Fibroblast of skin of right quadriceps (primary cell): ENCODE measurements at regions not wholly inside any gene's neighbourhood (a gene's known extent, or its start where the extent isn't known, plus 50 kb on each side); places are given as distances from the start of the nearest gene placed in this dataset.

Experiments used
- DNase-seq: peaks from one replicate; pipeline ENCODE4 v3.0.0-alpha.2; 2013

DNA sequence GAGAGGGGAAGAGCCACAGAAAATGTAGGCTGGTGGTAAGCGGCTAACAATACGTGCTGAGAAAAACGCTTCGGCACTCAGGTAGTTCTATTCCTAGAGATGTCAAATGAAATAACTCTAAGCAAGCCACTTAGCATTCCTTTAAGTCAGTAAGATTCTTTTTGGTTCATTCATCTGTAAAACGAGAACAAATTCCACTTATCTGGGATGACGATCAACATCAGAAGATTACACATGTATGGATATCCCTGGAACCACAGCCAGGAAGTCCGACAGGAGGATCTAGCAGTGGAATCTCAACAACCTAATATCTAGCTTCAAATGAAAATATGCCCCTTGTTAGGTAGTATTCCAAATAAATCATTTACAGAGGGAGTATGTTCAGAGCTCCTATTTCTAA is 74.6 kb upstream of the CDKN3 start:
- peak; percentile 14 for DNase-seq

DNA sequence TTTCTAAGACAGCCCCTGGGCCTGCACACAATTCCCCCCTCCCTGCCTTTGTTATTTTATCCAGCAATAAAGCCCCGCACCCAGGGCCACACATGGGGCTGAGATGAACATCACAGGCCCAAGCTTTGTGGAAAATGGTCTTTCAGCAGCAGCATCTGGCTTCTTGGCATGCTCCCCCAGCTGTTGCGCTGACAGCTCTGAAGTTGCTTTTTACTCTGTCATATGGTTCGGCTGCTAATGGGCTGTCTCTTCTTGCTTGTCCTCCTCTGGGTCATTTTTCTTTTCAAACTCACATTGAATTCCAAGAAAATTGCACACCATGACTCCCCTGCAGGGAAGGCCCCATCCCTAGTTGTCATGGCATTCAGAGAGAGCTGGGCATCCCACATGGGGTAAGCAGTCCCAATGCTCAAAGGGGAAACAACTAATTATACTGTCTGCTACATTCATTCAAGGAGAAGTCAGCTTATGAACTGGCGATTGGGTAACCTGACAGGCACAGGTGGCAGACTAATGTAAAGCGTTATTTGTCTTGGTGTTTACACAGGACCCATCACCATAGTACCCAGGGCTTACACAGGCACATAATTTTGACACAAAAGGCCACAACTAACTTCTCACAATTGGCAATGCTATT is 74.0 kb upstream of the CDKN3 start:
- no peak for DNase-seq

DNA sequence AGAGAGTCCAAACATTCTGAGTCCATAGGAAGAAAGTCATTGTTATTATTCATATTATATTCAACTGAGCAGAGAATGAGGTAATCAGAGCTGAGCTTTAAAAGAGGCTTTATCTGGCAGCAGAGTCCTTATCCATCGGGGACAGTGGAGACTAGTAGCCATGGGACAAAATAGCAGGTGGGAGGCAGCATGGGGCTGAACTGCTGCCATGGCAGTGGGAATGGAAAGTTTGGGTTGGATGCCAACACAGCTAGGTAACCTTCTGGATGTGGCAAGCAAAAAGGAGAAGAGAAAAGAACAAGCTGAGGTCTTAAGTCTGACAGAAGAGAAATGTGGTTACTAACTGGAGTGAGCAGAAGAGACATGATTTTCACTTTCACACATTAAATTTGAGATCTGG is 71.0 kb upstream of the CDKN3 start:
- DNase-seq = no peak

DNA sequence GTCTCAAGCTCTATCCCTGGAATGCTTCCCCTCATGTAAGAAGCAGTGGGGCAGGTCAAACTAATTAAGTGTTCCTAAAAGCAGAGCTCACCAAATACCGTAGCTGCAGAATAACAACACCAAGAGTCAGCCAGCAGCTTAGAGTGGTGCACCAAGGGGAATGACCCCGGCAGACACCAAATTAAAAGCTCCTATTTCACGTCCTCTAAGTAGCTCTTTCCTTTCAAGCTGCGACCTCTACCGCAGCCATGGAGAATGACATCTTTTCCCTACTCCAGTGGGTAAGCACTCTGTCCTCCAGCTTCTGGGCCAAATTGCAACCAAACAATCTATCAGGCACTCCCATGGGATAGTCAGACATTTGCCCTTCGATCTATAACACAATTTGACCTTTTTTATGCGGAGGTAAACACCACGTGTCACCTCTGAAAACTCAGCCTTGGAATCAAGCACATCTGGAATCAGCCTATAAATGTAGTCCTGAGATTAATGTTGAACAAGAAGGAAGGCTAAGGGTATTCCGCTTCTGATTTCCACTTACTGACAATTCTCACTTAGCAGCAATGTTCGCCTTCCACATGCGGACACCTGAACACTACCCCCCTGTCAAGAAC is 67.6 kb upstream of the CDKN3 start:
- peak; percentile 61 for DNase-seq

DNA sequence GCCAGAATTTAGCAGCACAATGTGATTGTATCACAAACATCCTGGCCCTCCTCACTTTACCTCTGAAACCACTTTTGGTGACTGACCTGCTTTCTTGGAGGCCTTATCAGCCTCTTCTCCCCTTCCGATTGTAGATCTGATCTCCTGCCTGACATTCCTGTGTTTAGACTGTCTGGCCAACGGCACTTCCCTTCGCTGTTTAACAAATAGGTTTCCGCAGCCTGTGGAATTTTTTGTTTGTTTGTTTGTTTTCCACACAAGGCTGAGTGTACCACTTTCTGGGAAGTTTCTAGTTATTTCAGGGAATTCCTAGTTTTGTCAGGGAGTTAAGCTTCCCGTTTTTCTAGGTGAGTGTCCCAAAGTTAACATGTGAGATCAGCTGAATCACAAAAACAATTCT is 65.9 kb upstream of the CDKN3 start:
- DNase-seq = no peak

DNA sequence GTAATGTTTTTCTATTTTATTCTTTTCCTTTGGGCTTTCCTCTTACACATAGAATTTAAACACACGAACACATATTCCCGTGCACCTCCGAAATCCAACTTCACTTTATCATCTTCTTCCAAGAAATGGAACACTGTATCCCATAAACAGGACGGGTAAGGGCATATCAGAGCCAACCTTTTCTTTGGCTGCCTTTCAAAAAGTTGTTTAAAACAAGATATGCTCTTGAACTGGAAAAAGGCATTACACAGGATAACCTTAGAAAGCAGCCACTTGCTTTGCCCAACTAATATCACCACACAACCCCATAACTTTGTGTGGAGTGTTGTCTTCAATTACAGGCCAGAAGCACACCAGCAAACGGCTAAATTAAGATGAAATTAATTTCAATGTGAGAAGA is 65.3 kb upstream of the CDKN3 start:
- DNase-seq = no peak

DNA sequence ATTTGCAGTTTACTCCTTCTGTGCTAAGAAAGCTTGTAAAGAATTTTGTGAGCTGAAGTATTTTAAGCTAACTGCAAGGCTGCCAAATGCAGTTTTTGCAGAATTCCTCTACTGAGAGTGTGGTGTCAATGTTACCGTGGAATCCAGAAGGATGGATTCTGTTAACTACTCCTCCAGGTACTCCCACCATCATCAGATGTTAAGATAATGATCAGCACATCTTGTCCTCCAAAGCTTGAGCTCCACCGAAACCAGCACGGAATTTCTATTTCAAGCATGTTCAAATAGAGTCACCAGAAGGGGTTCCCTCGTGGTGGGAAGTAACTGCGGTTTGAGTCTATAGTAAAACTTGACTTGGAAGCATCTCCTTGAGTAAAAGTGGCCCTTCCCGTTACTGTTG is 64.3 kb upstream of the CDKN3 start:
- DNase-seq = no peak

DNA sequence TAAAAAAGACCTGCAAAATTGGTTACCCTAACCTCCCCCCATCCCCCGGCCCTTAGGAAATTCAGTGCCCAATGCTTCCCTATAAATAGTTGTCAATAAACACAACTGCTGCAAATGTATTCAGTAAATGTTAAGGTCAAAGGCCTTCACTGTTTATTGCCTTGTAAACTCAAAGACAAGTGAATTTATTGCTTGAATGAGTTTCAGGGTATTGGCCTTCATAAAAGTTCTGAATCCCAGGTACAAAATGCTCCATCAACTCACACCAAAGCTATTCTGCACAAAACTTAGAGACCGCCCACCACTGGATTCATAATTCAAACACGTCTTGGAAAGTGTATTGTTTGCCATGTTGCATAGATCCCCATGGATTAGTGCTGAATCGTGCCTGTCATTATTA is 63.3 kb upstream of the CDKN3 start:
- DNase-seq = no peak

DNA sequence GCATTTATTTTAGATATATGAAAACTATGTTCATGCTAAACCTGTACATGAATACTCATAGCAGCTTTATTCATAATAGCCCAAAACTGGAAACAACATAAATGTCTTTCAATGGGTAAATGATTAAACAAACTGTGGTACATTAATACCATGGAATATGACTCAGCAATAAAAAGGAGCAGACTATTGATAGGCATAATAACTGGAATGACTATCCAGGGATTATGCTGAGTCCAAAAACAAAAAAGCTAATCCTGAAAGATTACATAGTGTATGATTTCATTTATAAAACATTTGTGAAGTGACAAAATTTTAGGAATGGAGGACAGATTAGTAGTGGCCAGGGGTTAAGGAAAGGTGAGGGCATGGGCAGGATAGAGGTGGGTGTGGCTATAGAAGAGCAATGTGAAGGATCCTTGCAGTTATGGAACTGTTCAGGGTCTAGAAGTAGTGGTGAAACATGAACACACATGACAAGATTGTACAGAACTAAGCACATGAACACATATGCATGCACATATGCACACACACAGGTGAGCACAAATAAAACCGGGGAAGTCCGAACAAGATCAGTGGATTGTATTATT is 61.1 kb upstream of the CDKN3 start:
- DNase-seq = no peak

DNA sequence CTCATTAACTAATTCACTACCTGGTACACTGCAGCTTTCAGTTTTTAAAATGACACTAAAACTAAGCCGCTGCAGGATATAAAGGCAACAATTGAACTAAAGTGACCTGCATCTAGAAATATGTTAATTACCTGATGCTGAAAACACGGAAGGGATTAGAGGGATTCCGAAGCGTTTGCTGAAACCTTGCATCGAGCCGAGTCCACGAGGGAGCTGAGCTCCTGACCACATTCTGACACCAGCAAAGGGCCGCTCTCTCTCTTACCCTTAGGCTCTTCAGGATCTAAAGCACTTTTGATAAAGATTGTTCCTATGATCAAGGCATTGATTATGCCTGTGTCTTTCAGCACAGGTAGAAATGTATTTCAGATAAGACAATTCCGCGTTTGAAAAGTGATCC is 59.5 kb upstream of the CDKN3 start:
- DNase-seq = no peak

DNA sequence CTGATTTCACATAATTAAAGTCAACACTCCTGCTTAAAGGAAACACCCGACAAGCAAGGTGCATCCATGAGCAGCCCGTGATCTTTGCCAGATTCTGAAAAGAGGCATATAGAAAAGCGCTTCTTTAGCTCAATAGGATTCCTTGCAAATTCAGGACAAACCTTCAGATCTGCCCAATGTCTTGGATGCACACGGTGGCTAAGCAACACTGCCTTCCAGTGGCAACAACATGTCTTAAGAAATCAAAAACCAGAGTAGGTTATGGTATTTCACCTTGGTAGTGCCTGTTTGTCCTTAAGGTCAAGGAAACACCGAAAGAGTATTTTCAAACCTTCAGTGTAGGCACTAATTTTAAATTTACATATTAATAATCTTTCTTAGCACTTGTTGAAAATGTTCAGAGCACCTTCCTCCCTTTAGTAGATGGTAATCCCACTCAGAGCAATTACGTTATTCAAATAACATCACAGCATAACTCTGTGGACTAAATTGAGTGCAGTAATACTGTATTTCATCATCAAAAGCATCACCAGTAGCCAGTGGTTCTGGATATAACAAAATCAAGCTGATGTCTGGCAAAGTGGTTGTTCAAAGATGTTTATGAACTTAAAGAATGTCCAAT is 58.0 kb upstream of the CDKN3 start:
- peak; percentile 40 for DNase-seq

DNA sequence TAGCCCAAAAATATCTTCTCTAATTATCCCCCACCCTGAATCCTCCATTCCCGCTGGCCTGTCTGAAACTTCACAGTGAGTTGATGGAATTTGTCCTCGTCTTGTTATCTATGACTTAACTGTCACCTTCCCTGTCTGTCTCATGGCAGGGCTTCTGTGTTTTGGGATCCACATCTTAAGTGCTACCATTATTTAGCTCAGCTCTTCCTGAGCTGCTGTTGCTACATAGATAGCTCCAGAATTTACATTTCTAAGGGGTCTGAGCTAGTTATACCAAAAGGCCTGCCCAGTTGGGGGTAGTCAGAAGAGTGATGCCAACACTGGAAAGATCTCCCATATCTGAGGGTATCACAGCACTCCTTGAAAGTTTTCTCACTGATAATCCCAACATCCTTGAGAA is 57.0 kb upstream of the CDKN3 start:
- no peak for DNase-seq

DNA sequence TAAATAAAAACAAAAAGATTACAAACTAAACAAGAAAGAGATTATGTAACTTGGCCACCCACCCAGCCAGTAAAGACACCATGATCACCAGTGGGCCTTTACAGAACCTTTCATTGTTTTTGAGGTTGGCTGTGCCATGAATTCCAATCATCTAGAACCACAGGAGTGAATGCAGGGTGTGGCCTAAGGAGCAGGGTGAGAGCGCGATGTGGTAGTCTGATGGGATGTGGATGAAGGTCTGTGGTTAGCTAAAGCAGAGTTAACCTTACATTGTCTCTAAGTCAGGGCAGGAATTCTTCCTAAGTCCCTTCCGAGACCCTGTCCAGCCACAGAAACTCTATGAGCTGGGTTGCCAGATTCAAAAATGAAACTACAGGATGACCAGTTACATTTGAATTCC is 54.0 kb upstream of the CDKN3 start:
- DNase-seq = no peak

DNA sequence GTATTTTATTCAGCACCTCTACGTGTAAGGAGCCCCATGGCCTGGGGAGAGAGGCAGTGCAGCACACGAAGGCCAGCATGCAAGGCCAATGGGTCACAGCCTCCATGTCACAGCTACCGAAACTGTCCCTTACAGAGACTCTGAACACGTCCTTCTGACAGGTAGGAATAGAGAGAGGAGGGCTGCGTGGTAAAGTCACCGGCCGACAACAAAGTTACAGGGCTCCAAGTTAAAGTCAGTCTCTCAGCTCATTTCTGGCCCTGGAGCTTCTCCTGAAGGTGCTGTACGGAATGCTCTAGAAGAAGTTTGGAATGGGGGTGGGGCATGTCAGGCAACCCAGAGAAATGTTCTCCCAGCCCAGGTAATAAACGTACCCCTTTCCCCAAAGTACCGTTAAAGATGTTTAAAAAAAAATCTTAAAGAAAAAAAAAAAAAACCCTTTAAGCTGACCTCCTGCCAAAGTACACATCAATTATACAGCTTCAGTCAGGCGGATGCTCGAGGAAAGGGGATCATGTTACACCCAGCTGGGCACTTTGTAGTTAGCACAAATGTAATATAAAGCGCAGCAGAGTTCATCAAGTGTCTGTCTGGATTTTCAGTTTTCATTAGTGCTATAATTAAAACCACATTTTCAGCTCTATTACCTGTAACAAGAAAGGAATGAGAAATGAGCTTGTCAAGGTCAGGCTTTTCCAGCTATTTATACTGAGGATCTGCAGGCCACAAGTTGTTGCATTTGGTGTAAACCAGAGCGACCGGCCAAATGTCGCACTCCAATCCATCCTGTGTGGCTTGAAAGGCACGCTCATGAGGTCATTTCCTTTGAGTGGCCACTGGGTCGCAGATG is 53.3 kb upstream of the CDKN3 start:
- peak; percentile 52 for DNase-seq

DNA sequence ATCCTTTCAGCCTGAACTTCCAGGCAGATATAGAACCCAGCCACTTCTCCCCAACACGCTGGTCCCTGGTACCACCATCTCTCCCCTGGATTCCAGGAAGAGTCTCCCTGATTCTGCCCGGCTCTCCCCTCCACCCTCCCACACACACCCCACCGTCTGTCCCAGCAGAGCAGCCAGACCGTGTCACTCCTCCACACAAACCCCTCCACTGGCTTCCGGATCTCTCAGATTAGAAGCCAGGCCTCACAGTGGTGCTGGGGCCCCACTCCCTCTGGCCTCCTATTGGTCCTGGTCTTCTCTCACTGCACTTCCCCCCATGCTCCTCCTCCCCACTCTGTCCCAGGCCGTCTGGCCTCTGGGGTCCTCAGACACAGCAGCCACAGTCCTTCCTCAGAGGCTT is 52.4 kb upstream of the CDKN3 start:
- DNase-seq = no peak

DNA sequence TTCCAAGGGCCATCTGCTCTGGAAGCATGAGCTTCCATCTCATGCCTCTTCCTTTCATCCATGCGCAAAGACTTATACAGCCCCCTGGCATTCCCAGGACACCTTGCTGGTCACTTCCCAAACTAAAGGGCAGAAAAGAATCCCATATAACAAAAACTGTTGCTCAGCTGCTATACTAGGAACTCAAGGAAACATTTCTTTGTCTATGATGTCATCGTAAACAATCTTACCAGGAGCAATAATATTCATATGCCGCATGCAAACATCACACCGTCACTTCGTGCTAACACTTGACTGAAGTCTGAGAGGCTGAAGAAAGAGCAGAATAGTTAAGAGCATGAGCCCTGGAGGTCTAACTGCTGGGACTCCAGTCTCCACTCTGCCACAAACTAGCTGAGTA is 50.5 kb upstream of the CDKN3 start:
- DNase-seq = no peak
